HEK293 (cell line): ENCODE measurements at regions not wholly inside any gene's neighbourhood (a gene's known extent, or its start where the extent isn't known, plus 50 kb on each side); places are given as distances from the start of the nearest gene placed in this dataset.

ENCODE experiments used
- CTCF ChIA-PET: fragments of 350-600 bp; formaldehyde crosslinking; extraction: SDS; loops from one replicate; lab custom pipeline; 2021; ENCODE audit warnings: antibody characterized with exemption; lab: Yijun Ruan, JAX
- POLR2A ChIA-PET: fragments of 300-600 bp; formaldehyde crosslinking; extraction: SDS; loops from one replicate; lab custom pipeline; 2020; ENCODE audit warnings: antibody characterized with exemption, inconsistent platforms; lab: Yijun Ruan, JAX
- H3K27ac ChIP-seq: fragments of 200-500 bp; sonication (Bioruptor generic); 2 replicates; pipeline ENCODE4 v1.5.1; 2014; ENCODE audit warnings: low read depth, low read length, control low read depth, inconsistent platforms; ENCODE audit errors: extremely low read depth
- H3K36me3 ChIP-seq, 2 experiments: fragments of 200-500 bp in 1 of 2; sonication (Bioruptor generic) in 1 of 2; 1 replicate in 1 of 2; 2 replicates in 1 of 2; pipeline ENCODE4 v1.5.1; 2014 to 2017; ENCODE audit warnings: inconsistent platforms in 2 of 2, low read length in 2 of 2; ENCODE audit not compliant: control insufficient read depth in 2 of 2, insufficient read depth in 1 of 2
- H3K4me1 ChIP-seq: fragments of 200-500 bp; sonication (Bioruptor generic); 2 replicates; pipeline ENCODE4 v1.5.1; 2014; ENCODE audit warnings: mild to moderate bottlenecking, low read length, inconsistent platforms; ENCODE audit not compliant: control insufficient read depth, insufficient read depth
- H3K4me3 ChIP-seq: 2 replicates; pipeline ENCODE4 v1.5.1; 2011; ENCODE audit warnings: low read depth, mild to moderate bottlenecking, control low read depth, low read length, moderate library complexity
- H3K9me3 ChIP-seq: fragments of 200-500 bp; sonication (Bioruptor generic); 2 replicates; pipeline ENCODE4 v1.5.1; 2014; ENCODE audit warnings: low read depth, low read length, inconsistent platforms; ENCODE audit not compliant: control insufficient read depth, insufficient read depth
- ATF2 ChIP-seq: fragments of 450-650 bp; formaldehyde crosslinking; IDR thresholded peaks from 2 replicates; pipeline ENCODE4 v1.5.1; 2016; ENCODE audit warnings: missing biosample characterization, missing genetic modification characterization, low read depth
- GLI4 ChIP-seq: fragments of 450-650 bp; formaldehyde crosslinking; IDR thresholded peaks from 2 replicates; pipeline ENCODE4 v1.5.1; 2016; ENCODE audit warnings: missing biosample characterization, missing genetic modification characterization
- KLF9 ChIP-seq: fragments of 450-650 bp; formaldehyde crosslinking; IDR thresholded peaks from 2 replicates; pipeline ENCODE4 v1.5.1; 2016; ENCODE audit warnings: missing biosample characterization, missing genetic modification characterization, low read depth
- PRDM6 ChIP-seq: fragments of 450-650 bp; formaldehyde crosslinking; IDR thresholded peaks from 2 replicates; pipeline ENCODE4 v1.5.1; 2017; ENCODE audit warnings: missing biosample characterization, missing genetic modification characterization
- SALL2 ChIP-seq: fragments of 450-650 bp; formaldehyde crosslinking; IDR thresholded peaks from 2 replicates; pipeline ENCODE4 v1.5.0; 2017; ENCODE audit warnings: missing biosample characterization, mild to moderate bottlenecking, missing genetic modification characterization, borderline replicate concordance
- ZBTB21 ChIP-seq: fragments of 450-650 bp; formaldehyde crosslinking; IDR thresholded peaks from 2 replicates; pipeline ENCODE4 v1.5.1; 2017; ENCODE audit warnings: missing biosample characterization, missing genetic modification characterization
- ZIC2 ChIP-seq: fragments of 450-650 bp; formaldehyde crosslinking; IDR thresholded peaks from 2 replicates; pipeline ENCODE4 v1.5.1; 2016; ENCODE audit warnings: missing biosample characterization, missing genetic modification characterization
- ZNF214 ChIP-seq: fragments of 450-650 bp; formaldehyde crosslinking; IDR thresholded peaks from 2 replicates; pipeline ENCODE4 v1.5.1; 2017; ENCODE audit warnings: missing biosample characterization, mild to moderate bottlenecking, missing genetic modification characterization, borderline replicate concordance
- ZNF521 ChIP-seq: fragments of 450-650 bp; formaldehyde crosslinking; IDR thresholded peaks from 2 replicates; pipeline ENCODE4 v1.5.1; 2017; ENCODE audit warnings: missing biosample characterization, mild to moderate bottlenecking, missing genetic modification characterization
- ZNF558 ChIP-seq: fragments of 450-650 bp; formaldehyde crosslinking; IDR thresholded peaks from 2 replicates; pipeline ENCODE4 v1.5.1; 2016; ENCODE audit warnings: missing biosample characterization, missing genetic modification characterization
- ZNF560 ChIP-seq: fragments of 450-650 bp; formaldehyde crosslinking; IDR thresholded peaks from 2 replicates; pipeline ENCODE4 v1.5.1; 2017; ENCODE audit warnings: missing biosample characterization, missing genetic modification characterization, borderline replicate concordance
- ZNF664 ChIP-seq: fragments of 450-650 bp; formaldehyde crosslinking; IDR thresholded peaks from 2 replicates; pipeline ENCODE4 v1.5.1; 2016; ENCODE audit warnings: missing biosample characterization, missing genetic modification characterization
- ZNF707 ChIP-seq: fragments of 450-650 bp; formaldehyde crosslinking; IDR thresholded peaks from 2 replicates; pipeline ENCODE4 v1.5.1; 2016; ENCODE audit warnings: missing biosample characterization, missing genetic modification characterization
- ZNF791 ChIP-seq: fragments of 450-650 bp; formaldehyde crosslinking; IDR thresholded peaks from 2 replicates; pipeline ENCODE4 v1.5.1; 2016; ENCODE audit warnings: missing biosample characterization, missing genetic modification characterization
- ZNF830 ChIP-seq: fragments of 450-650 bp; IDR thresholded peaks from 2 replicates; pipeline ENCODE4 v1.5.0; 2018; ENCODE audit warnings: missing biosample characterization, missing genetic modification characterization, low read depth, mild to moderate bottlenecking, moderate library complexity
- TF ChIP-seq, protein P1 (sequence below): fragments of 450-650 bp; formaldehyde crosslinking; IDR thresholded peaks from 2 replicates; pipeline ENCODE4 v1.5.1; 2016; ENCODE audit warnings: missing biosample characterization, missing genetic modification characterization
- TF ChIP-seq, protein P2 (sequence below): fragments of 450-650 bp; formaldehyde crosslinking; IDR thresholded peaks from 2 replicates; pipeline ENCODE4 v1.5.1; 2017; ENCODE audit warnings: missing biosample characterization, missing genetic modification characterization
- TF ChIP-seq, protein P3 (sequence below): fragments of 450-650 bp; formaldehyde crosslinking; IDR thresholded peaks from 2 replicates; pipeline ENCODE4 v1.5.1; 2016; ENCODE audit warnings: missing biosample characterization, missing genetic modification characterization, borderline replicate concordance
- TF ChIP-seq, protein P4 (sequence below): sonication (generic); formaldehyde crosslinking; IDR thresholded peaks from 2 replicates; pipeline ENCODE4 v1.8.1; 2022; ENCODE audit warnings: mild to moderate bottlenecking, moderate library complexity, missing genetic modification reagents

- TF ChIP-seq, protein P1, sequence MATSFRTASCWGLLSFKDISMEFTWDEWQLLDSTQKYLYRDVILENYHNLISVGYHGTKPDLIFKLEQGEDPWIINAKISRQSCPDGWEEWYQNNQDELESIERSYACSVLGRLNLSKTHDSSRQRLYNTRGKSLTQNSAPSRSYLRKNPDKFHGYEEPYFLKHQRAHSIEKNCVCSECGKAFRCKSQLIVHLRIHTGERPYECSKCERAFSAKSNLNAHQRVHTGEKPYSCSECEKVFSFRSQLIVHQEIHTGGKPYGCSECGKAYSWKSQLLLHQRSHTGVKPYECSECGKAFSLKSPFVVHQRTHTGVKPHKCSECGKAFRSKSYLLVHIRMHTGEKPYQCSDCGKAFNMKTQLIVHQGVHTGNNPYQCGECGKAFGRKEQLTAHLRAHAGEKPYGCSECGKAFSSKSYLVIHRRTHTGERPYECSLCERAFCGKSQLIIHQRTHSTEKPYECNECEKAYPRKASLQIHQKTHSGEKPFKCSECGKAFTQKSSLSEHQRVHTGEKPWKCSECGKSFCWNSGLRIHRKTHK (tag by site-specific recombination): no peak
Observed at GRCh38 chr21:28627691-28628090, 365.0 kb downstream of the LTN1 start (continued).

- Histone ChIP-seq H3K4me3 (no peak overlapping the region), H3K4me1 (no peaks in the 10 kb centered on the region), H3K9me3 (no peaks in the 10 kb centered on the region), H3K27ac (no peak overlapping the region), H3K36me3 (no peaks in the 10 kb centered on the region)
- POLR2A ChIA-PET: no interaction called here
- CTCF ChIA-PET: no interaction called here
- TF ChIP-seq GLI4: no peak
- TF ChIP-seq, protein P2, sequence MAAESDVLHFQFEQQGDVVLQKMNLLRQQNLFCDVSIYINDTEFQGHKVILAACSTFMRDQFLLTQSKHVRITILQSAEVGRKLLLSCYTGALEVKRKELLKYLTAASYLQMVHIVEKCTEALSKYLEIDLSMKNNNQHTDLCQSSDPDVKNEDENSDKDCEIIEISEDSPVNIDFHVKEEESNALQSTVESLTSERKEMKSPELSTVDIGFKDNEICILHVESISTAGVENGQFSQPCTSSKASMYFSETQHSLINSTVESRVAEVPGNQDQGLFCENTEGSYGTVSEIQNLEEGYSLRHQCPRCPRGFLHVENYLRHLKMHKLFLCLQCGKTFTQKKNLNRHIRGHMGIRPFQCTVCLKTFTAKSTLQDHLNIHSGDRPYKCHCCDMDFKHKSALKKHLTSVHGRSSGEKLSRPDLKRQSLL (tag by site-specific recombination): no peak
- no peak for TF ChIP-seq ZNF214
- TF ChIP-seq ZNF560 (tag by site-specific recombination): no peak
- TF ChIP-seq KLF9 (tag by site-specific recombination): no peak
- TF ChIP-seq ZNF707 (tag by site-specific recombination): no peak
Observed at GRCh38 chr21:28627261-28627660, 365.4 kb downstream of the LTN1 start.

- POLR2A ChIA-PET: no interaction called here
- TF ChIP-seq, protein P3, sequence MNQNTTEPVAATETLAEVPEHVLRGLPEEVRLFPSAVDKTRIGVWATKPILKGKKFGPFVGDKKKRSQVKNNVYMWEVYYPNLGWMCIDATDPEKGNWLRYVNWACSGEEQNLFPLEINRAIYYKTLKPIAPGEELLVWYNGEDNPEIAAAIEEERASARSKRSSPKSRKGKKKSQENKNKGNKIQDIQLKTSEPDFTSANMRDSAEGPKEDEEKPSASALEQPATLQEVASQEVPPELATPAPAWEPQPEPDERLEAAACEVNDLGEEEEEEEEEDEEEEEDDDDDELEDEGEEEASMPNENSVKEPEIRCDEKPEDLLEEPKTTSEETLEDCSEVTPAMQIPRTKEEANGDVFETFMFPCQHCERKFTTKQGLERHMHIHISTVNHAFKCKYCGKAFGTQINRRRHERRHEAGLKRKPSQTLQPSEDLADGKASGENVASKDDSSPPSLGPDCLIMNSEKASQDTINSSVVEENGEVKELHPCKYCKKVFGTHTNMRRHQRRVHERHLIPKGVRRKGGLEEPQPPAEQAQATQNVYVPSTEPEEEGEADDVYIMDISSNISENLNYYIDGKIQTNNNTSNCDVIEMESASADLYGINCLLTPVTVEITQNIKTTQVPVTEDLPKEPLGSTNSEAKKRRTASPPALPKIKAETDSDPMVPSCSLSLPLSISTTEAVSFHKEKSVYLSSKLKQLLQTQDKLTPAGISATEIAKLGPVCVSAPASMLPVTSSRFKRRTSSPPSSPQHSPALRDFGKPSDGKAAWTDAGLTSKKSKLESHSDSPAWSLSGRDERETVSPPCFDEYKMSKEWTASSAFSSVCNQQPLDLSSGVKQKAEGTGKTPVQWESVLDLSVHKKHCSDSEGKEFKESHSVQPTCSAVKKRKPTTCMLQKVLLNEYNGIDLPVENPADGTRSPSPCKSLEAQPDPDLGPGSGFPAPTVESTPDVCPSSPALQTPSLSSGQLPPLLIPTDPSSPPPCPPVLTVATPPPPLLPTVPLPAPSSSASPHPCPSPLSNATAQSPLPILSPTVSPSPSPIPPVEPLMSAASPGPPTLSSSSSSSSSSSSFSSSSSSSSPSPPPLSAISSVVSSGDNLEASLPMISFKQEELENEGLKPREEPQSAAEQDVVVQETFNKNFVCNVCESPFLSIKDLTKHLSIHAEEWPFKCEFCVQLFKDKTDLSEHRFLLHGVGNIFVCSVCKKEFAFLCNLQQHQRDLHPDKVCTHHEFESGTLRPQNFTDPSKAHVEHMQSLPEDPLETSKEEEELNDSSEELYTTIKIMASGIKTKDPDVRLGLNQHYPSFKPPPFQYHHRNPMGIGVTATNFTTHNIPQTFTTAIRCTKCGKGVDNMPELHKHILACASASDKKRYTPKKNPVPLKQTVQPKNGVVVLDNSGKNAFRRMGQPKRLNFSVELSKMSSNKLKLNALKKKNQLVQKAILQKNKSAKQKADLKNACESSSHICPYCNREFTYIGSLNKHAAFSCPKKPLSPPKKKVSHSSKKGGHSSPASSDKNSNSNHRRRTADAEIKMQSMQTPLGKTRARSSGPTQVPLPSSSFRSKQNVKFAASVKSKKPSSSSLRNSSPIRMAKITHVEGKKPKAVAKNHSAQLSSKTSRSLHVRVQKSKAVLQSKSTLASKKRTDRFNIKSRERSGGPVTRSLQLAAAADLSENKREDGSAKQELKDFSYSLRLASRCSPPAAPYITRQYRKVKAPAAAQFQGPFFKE (tag by site-specific recombination): no peak
- TF ChIP-seq ZNF664 (tag by site-specific recombination): no peak
- no peak for TF ChIP-seq ZNF830
- TF ChIP-seq, protein P4, sequence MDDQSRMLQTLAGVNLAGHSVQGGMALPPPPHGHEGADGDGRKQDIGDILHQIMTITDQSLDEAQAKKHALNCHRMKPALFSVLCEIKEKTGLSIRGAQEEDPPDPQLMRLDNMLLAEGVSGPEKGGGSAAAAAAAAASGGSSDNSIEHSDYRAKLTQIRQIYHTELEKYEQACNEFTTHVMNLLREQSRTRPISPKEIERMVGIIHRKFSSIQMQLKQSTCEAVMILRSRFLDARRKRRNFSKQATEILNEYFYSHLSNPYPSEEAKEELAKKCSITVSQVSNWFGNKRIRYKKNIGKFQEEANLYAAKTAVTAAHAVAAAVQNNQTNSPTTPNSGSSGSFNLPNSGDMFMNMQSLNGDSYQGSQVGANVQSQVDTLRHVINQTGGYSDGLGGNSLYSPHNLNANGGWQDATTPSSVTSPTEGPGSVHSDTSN (CRISPR knock-in tag): no peak
- no peak for TF ChIP-seq ZBTB21 (tag by site-specific recombination)
- TF ChIP-seq ATF2: no peak
- TF ChIP-seq ZNF791 (tag by site-specific recombination): no peak
- TF ChIP-seq ZNF521: no peak
- no peak for TF ChIP-seq ZNF558 (tag by site-specific recombination)
- TF ChIP-seq ZIC2 (tag by site-specific recombination): no peak
- TF ChIP-seq SALL2 (tag by site-specific recombination): no peak
- no peak for TF ChIP-seq PRDM6
Observed at GRCh38 chr21:28624626-28625025, 368.1 kb downstream of the LTN1 start.

More at GRCh38 chr21:28624626-28625025, 368.1 kb downstream of the LTN1 start:
- CTCF ChIA-PET: interaction anchor here (0.6 to 1.2 kb wide), 2 partner anchors 9 to 120 kb away, joined by 3 to 5 read pairs; no protein-coding TSS in a partner anchor
- H3K27ac ChIP-seq: no peak overlapping the region
- H3K9me3 ChIP-seq: no peaks in the 10 kb centered on the region
- no peaks in the 10 kb centered on the region for H3K36me3 ChIP-seq
- no peaks in the 10 kb centered on the region for H3K4me1 ChIP-seq
- H3K4me3 ChIP-seq: no peak overlapping the region
